Activated CD8-positive, alpha-beta memory T cell treated with anti-CD3 and anti-CD28 coated beads, Interleukin-2, amount 50 U/mL, for 48 hours (primary cell): ENCODE measurements at regions not wholly inside any gene's neighbourhood (a gene's known extent, or its start where the extent isn't known, plus 50 kb on each side); places are given as distances from the start of the nearest gene placed in this dataset.
"Not testable (repeated sequence)": the region's sequence is repeated elsewhere in the genome, so short reads cannot be mapped to it uniquely, and the experiment has no call there.

Experiments used
- DNase-seq: peaks from one replicate; pipeline ENCODE4 v3.0.0-alpha.2; 2020

DNA sequence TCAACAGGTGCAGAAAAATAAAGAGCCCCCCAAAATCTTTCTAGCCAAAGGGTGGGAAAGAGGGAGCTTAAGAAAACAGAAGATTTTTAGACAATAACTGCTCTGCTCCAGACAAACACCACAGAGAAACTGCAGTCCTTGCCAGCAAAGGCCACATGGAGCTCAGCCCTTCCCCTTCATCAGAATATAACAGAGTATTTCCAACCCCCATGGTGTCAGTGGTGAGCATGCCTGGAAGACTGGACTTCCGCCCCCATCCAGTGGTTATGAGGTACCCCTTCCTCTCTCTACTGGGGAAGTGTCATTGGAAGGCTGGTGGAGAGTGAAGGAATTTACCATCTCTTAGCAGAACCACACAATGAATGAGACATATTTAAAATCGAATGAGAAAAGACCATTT, 1007.3 kb upstream of the CELF2 start:
- no peak for DNase-seq

DNA sequence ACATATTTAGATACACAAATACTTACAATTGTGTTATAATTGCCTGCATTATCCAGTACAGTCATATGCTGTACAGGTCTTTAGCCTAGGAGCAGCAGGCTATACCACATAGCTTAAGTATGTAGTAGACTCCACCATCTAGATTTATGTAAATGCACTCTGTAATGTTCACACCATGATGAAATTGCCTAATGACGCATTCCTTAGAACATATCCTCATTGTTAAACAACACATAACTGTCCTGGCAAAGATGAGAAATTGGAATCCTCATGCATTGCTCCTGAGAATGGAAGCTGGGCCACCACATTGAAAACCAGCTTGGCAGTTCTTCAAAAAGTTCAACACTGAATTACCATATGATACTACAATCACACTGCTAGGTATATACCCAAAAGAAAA, 1002.8 kb upstream of the CELF2 start:
- no peak for DNase-seq

DNA sequence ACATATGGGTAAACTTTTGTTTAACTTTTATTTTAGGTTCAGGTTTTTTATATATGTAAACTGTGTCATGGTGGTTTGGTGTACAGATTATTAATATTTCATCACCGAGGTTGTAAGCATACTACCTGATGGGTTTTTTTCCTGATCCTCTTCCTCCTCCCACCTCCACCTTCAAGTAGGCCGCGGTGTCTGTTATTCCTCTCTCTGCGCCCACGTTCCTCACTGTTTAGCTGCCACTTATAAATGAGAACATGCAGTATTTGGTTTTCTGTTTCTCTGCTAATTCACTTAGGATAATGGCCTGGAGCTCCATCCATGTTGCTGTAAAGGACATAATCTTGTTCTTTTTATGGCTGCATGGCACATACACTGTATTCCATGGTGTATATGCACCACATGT, 1000.0 kb upstream of the CELF2 start:
- DNase-seq = no peak

DNA sequence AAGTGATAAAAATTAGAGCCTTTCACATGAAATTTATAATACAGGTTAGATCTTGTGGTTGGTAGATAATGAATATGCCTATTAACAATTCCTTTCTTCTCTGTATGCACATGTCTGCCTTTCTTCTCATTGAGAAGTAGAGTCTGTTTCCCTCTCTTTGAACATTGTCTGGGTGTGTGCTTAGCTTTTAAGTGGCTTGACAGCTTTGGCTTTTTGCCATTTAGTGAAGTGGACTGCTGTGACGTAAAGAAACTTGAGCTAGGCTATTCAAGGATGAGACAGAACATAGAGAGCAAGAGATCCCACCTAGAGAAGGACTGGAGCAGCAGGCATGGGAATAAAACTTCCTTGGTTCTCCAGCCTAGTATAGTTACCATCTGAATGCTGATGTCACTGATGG, 996.7 kb upstream of the CELF2 start:
- DNase-seq = no peak

DNA sequence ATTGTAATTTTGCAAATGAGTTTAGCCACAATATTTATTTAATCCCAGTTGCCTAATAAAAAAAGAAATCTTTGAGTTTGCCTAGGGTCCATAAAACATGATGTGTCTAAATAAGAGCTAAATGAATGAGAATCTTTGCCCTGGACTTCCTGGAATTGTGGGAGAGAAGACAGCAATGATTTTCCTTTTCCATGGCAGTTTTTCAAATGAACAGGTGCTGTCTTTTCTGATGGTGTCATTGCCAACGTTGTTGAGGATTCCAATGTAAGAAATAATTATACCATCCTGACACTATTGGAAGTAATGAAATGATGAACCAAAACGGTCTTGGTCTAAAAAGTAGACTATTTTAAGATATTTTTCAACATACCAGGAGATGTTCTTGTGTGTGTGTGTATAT, 984.7 kb upstream of the CELF2 start:
- DNase-seq = no peak

DNA sequence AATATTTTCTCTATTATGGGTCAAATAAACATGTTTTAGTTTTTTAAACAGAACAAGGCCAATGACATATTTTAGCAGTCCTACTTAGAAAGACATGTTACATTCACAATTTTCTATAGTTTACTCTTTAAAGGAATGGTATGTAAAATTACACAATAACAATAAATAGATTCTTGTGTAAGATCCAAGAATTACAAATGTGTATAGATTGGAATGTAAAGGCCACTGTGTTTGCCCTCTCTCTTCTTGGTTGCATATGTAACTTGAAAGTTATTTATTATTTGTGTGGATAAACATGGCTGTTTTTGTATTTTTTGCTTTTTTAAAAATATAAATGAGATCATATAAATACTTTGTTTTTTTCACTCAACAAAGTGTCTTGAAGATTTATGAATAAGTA, 979.3 kb upstream of the CELF2 start:
- no peak for DNase-seq

DNA sequence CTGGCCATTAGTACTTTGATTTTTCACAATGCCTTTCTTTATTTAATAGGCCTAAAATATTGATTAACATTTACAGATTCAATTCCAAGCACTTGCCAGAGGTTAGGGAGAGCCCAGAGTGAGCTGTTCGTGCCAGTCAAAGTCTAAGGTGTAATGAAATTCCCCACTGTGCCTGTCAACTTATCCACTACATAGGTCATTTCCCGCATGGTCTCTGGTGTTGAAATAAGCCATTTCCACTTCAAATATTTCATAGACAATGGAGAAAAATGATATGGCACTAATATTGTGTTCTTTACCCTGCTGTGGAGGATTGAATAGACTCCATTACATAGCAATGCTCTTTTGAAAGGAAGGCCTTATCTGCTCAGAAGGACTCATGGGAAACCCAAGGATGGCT, 978.1 kb upstream of the CELF2 start:
- no peak for DNase-seq

DNA sequence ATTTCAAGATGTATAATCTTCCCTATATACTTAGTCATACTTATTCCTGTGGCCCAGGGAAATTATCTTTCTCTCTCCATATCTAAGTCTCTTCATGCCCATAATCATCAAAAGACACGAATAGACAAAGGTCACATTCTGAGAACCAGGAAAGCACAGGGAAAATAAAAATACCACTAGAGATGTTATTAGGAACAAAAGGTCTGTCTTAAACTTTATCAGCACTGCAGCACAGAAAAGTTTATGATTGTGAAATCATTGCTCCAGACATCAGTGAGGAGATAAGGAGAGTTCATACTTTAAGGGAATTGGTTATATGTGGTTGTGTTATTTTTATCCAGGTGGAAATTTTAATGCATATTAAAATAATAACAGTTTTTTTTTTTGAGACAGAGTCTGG, 974.6 kb upstream of the CELF2 start:
- DNase-seq = no peak

DNA sequence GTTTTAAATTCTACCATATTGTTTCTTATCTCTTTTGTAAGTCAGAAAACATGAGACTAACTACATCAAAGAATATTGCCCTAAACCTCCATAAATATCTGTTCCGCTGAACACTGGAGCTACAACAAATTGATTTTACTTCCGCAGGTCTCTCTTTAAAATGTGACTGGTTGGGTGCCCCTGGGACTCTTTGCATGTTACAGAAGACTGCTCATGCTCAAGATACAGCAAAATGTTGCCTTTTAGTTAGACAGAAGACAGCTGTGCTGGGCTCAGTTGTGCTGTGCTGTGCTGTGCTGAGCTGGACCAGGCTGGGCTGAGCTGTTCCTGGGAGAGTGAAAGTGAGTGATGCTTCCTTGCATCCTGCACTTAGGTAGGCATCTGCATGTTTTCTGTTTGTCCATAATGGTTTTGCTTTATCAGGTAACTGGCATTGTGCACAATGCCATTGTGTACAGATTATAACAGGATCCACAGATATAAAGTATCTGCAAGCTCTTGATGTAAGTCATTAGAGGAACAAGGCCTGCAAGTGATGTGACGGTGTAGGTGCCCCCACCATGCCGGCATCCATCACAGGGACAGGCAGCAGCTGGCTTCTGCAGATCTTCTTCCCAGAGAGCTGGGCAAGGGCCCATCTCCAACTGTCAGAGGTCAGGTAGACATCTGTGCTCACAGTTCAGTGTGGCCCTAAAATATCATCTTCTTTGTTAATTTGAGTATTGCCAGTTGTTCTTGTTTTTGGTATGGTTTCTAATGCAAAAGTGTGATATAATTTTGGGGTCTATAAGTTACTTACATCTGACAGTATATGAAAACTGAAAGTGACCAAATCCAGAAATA, 972.5 kb upstream of the CELF2 start:
- DNase-seq = no peak

DNA sequence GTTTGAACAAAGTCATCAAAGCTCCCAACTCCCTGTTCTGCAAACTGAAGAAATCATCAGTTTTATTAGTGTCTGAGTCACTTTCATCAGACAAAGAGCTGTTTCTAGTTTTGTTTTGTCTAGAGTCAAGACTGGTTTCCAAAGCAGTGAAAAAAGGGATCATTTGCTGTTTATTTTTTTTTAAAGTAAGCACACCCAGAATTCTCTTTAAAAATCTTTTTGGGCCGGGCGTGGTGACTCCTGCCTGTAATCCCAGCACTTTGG, 972.0 kb upstream of the CELF2 start:
- no peak for DNase-seq

DNA sequence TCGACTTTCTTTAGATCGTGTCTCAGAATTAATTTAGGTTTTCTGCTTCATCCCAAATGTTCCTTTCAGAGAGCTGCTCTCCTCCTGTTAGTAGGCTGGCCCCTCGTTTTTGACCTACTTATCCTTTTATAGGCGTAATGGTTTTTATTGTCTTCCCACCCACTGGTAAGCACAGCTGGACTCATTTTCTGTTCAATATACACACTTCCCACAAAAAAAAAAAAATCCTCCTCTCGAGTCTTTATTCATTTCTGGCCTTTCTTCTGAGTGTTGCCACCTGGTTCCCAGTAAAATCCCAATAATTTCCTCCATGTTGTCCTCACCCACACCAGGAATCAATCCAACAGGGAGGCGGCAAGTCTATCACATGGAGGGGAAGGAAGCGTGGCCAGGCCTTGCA, 970.2 kb upstream of the CELF2 start:
- no peak for DNase-seq

DNA sequence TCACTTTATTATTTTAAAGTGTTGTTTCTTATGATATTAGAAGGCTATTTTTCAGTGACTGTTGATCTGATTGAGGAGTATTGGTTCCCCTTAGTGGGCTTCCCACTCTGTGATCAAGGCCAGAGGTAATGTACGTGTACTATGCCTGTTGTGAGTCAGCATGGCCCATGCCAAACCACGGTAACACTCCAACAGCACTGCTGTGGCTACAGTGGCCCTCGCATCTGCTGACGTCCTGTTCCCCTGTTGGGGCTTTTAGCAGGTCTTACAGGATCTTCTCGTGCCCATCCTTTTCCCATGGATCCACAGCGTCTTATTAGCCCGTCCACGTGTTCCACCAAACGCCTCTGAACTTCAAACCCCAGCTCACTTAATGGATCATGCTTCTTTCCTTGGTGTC, 964.6 kb upstream of the CELF2 start:
- no peak for DNase-seq

DNA sequence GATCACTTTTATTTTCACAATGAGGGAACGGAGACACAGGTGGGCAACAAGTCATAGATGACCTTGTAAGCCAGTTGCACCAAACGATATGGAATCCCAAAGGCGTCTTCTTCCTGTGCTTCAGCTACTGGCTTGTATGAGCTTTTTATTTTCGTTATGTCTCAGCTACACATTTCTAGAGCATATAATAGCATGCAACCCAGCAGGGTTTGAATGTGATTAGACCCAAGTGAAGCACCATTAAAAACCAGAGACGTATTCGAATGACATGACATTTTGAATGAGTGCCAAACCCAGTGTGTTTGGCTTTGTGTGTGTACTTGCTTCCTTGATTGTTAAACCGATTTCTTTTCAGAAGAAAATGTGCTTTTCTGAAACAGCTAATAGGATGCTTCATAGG, 963.2 kb upstream of the CELF2 start:
- no peak for DNase-seq

DNA sequence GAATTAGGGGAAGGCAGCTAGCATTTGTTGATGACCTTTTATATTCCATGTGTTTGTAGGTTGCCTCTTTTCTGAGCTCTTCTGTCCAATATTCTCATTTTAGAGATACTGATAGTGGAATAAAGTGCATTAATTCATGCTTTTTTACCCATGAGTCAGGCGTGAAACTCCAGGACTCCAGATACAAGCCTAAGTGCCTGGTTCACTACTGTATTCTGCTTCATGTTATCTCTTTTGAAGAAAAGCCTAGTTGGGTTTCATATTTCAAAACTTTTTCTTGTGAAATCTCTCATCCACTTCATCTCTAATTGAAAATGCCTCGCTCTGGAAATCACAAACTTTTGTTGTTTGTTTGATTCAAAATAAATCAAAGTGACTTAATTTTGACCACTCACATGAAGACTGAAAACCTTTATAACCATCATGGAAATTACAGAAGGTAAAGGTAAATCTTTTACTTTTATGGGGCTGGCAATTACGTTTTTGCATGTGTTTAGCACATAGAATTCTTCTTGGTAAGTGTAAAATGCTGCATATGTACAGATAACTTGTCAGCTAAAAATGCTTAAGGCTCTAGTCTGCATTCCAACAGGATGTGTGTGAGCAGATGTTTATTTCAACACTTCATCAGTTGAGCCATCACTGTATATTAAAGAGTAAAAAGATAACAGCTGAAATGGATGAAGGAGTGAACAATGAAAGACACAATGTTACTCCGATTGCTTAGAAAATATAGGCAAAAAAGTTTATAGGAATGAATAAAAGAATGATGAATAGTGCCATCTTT, 961.8 kb upstream of the CELF2 start:
- DNase-seq = no peak

DNA sequence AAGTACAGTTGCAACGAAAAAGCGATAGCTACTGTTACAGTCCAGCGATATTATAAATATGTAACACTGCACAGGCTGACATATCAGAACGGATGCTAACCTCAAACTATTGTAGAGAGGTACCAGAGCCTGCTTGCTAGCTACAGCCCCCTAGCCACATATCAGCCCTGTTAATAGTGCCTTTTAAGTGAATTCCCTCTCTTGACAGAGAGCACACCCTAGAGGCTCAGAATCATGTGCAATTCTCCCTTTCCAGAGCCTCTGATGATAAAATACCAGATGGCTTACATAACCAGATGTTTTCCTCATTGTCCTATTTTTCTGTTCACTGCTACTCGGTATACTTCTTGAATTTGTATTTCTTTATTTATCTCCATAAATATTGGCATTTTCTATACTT, 960.7 kb upstream of the CELF2 start:
- DNase-seq = no peak

DNA sequence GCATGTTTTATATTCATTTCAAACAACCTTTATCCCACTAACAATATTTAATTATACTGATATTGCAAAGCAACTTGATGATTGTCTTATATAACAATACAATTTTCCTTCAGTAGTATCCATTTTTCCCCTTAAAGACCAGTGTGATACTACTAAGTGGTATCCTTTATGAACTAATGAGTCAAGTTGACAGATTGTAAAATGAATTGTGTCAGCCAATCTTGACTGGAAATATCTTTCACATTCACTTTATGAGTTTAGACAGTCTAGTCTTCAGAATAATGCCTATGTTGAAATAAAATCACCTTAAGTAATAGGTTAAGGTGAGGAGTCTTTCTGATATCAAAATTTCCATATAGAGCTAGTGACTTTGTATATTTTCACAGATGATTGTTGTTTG, 950.0 kb upstream of the CELF2 start:
- DNase-seq = no peak

DNA sequence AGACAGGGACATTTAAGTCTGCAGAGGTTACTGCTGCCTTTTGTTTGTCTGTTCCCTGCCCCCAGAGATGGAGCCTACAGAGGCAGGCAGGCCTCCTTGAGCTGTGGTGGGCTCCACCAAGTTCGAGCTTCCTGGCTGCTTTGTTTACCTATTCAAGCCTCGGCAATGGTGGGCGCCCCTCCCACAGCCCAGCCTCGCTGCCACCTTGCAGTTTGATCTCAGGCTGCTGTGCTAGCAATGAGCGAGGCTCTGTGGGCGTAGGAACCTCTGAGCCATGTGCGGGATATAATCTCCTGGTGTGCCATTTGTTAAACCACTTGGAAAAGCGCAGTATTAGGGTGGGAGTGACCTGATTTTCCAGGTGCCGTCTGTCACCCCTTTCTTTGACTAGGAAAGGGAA, 942.8 kb upstream of the CELF2 start:
- not testable (repeated sequence) for DNase-seq

DNA sequence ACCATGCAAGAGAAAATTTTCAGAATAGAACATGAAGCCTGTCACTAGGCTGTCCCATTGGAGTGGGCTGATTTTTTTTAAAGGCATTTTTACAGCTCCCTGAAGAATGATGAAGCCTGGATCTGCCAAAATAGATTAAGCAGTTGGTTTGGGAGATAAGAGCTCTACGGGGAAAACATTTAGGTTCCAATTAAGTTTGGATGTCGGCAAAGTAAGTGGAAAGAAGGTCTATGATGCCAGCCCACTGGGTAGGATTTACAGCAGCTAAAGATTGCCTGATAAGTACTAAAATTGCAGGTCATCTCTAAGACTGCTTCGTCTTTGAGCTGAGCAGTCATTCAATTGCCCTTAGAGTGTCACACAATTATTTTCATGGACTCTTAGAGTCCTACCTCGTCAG, 939.2 kb upstream of the CELF2 start:
- DNase-seq = no peak

DNA sequence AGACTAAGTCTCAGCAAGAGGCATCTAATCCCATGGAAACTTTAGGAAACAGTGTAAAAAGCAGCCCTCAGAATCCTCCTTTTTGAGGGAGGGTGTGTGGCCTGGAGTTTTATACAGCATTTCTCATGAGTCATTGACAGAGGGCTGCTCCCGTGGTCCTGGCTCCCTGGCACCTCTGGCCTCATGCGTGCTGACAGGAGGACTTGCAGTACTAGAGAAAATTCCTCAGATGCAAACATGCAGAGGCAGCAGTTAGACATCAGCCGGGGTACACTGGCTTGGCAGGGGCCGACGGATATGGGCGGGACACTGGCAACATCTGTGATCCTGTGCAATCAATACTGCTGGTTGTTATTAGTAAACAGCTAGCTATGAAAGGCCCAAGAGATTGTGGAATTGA, 925.1 kb upstream of the CELF2 start:
- no peak for DNase-seq

DNA sequence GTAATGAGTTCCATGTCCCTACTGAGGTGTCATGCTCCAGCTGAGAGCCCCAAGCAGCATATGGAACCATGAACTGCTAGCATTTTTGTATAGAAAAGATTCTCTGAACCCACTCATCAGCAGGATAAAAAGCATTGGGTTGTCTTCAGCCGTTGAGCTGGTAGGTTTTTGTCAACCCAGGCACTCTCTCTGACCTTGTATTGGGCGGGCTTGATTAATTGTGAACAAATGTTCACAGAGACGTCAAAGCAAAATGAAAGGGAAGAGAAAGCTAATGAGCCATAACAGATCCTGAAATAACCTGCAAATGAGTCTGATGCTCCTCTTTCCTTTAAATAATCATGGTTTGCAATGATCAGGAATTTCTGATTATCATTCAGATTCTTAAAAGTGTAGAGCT, 924.7 kb upstream of the CELF2 start:
- no peak for DNase-seq

DNA sequence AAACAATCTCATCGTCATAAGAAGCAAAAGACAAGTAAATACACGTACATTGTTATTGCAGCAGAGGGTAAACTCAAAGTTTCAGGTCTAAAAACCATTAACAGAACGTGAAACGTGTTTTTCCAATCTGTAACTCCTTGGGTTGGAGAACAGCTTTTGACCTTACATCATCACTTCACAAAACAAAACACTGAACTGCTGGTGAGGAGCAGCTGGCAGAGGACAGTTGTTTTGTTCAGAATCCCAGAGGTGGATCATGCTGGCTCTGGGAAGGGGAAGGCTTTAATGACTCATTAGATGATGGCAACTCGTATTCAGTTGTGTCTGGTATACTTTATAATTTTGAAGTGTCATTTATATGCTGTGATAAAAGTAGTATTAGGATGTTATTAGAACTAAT, 923.0 kb upstream of the CELF2 start:
- no peak for DNase-seq

DNA sequence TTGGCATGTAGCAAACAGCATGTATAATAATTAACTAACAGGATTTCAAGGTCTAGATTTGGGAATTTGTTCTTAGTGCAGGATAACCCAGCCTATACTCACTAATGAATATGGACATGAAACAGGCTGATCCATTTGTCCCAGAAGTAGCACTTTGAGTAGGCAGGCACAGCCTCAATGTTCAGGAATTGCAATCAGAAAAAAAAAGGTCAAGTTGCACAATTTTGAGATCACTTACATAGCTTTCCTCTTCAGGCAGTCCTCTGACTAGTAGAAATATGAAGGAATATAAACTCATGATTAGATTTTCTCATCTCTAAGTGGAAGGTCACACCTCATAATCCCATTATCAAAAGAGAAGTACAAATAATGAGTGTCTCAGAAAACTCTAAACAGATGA, 921.4 kb upstream of the CELF2 start:
- DNase-seq = no peak

DNA sequence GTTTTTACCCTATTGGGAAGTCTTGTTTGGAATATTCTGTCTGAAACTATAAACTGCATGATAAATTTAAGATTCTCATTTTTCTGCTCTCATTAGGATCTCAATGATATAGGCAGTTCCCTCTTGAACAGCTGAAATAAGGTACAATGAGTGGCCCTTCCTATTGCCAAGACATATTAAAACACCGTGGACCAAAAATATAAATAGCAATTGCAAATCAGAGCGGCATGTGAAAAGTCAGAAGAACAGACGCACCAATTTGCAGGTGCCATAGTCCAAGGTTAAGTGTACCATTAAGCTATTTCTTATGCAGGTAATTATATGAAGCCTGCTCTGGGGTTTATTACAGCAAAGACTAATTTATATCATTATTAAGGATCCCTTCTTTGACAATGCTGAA, 920.8 kb upstream of the CELF2 start:
- DNase-seq = no peak

DNA sequence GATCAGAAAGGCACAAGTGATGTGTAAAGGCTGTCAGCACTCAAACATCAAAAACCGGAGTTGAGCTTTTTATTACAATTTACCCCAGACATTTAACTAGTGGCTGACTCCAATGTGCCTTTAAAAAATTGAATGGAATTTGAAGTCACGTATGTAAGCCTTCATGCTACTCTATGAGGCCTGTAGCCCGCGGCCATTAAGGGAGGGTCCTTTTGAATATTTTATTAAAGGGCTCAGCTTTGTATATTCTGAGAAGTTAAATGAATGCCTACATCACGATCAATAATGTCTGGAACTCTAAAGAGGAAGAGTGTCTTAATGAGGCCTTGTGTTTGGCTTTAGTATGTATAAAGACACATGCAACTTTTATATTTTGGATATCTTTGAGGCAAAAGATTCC, 916.6 kb upstream of the CELF2 start:
- no peak for DNase-seq
